Bronchial epithelial cell (primary cell): ENCODE measurements at regions not wholly inside any gene's neighbourhood (a gene's known extent, or its start where the extent isn't known, plus 50 kb on each side); places are given as distances from the start of the nearest gene placed in this dataset.

Experiments used
- DNase-seq: peaks from one replicate; pipeline ENCODE4 v3.0.0-alpha.2; 2010; ENCODE audit warnings: low read depth
- FAIRE-seq: peaks from 2 replicates; lab custom pipeline; 2011; peaks lifted over from hg19 to GRCh38; lab: Jason Lieb, UNC
- H3K27me3 ChIP-seq: 2 replicates; pipeline ENCODE4 v1.5.1; 2011; ENCODE audit warnings: low read length; ENCODE audit not compliant: control insufficient read depth, insufficient read depth
- H3K36me3 ChIP-seq: 2 replicates; pipeline ENCODE4 v1.5.1; 2011; ENCODE audit warnings: low read length; ENCODE audit not compliant: control insufficient read depth, insufficient read depth
- H3K4me3 ChIP-seq: 2 replicates; pipeline ENCODE4 v1.5.1; 2011; ENCODE audit warnings: mild to moderate bottlenecking, low read depth, low read length, control low read depth
- CTCF ChIP-seq: IDR thresholded peaks from 2 replicates; pipeline ENCODE4 v1.5.1; 2011; ENCODE audit warnings: mild to moderate bottlenecking, moderate library complexity, low read length, control low read depth, inconsistent platforms; ENCODE audit not compliant: insufficient read depth, severe bottlenecking

- H3K27me3 ChIP-seq, result no peaks in the 10 kb centered on the region
- H3K36me3 ChIP-seq, result no peaks in the 10 kb centered on the region
- no peak for TF ChIP-seq CTCF
- DNase-seq (no peak), FAIRE-seq (no peak)
- no peak overlapping the region for H3K4me3 ChIP-seq
Observed at GRCh38 chr10:5299950-5300349, 64.8 kb upstream of the UCN3 start.

GRCh38 chr10:5303504-5303903, 61.3 kb upstream of the UCN3 start:
- TF ChIP-seq CTCF, result no peak
- Histone ChIP-seq H3K36me3 (no peaks in the 10 kb centered on the region), H3K27me3 (no peaks in the 10 kb centered on the region), H3K4me3 (no peak overlapping the region)
- FAIRE-seq (no peak), DNase-seq (no peak)

GRCh38 chr10:5305374-5305773, 59.4 kb upstream of the UCN3 start:
- DNase-seq, result no peak
- no peak for TF ChIP-seq CTCF
- H3K4me3 ChIP-seq, result no peak overlapping the region
- FAIRE-seq, result no peak
- H3K36me3 ChIP-seq, result no peaks in the 10 kb centered on the region
- no peaks in the 10 kb centered on the region for H3K27me3 ChIP-seq

GRCh38 chr10:5310914-5311313, 53.9 kb upstream of the UCN3 start:
- Histone ChIP-seq H3K27me3 (no peaks in the 10 kb centered on the region), H3K4me3 (no peak overlapping the region), H3K36me3 (no peaks in the 10 kb centered on the region)
- FAIRE-seq (no peak), DNase-seq (no peak)
- TF ChIP-seq CTCF, result no peak

- Histone ChIP-seq H3K36me3 (no peaks in the 10 kb centered on the region), H3K4me3 (no peak overlapping the region), H3K27me3 (no peaks in the 10 kb centered on the region)
- no peak for TF ChIP-seq CTCF
- FAIRE-seq, result no peak
- no peak for DNase-seq
Observed at GRCh38 chr10:5311617-5312016, 53.1 kb upstream of the UCN3 start.

GRCh38 chr10:5314840-5315239, 49.9 kb upstream of the UCN3 start:
- no peak for TF ChIP-seq CTCF
- H3K4me3 ChIP-seq, result no peak overlapping the region
- FAIRE-seq (peak; percentile 52), DNase-seq (no peak)
- no peaks in the 10 kb centered on the region for H3K36me3 ChIP-seq
- no peaks in the 10 kb centered on the region for H3K27me3 ChIP-seq
